ENCODE measurements at regions not wholly inside any gene's neighbourhood (a gene's known extent, or its start where the extent isn't known, plus 50 kb on each side); places are given as distances from the start of the nearest gene placed in this dataset.

DNA sequence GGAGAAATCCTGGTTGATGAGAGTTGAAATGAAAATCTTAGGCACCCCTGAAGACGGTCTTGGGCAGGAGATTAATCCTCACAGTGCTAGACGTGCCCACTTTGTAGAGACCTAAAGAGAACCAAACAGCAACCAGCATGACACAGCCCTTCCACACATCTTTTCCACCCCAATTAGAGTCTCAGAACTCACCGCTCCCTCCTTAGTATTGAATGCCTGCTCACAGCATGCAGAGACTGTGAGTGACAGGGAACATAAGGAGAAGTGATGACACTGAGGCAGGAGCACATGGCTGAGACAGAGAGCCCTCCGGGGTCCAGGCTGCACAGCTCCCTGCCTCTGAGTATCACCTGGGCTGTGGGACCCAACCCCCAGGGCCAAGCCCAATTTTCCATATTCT is 367.6 kb downstream of the EIPR1 start:
- no peaks in the 10 kb centered on the region for H3K79me1 ChIP-seq (ENCODE audit: low read depth in 1 of 2, low read length in 2 of 2)
- no peak overlapping the region for H4K91ac ChIP-seq (ENCODE audit: insufficient read depth, low read depth, low read length)
- no peak overlapping the region for H2BK120ac ChIP-seq (ENCODE audit: low read depth, low read length)
- H3K9ac ChIP-seq (ENCODE audit: low read depth, low read length): no peak overlapping the region
- ChIA-PET CTCF (no interaction called here), POLR2A (ENCODE audit: unreplicated experiment) (no interaction called here)
- H4K8ac ChIP-seq (ENCODE audit: low read depth in 2 of 2, low read length in 2 of 2): no peak overlapping the region
- no peak overlapping the region for H3K56ac ChIP-seq (ENCODE audit: extremely low read depth, insufficient read depth, low read length)
- H2BK15ac ChIP-seq (ENCODE audit: low read depth, low read length): no peak overlapping the region
- H4K5ac ChIP-seq (ENCODE audit: low read depth, low read length): no peak overlapping the region
- H3K9me3 ChIP-seq (ENCODE audit: control insufficient read depth, insufficient read depth, low read length): peaks cover 32% of the 10 kb centered on the region
- no peak overlapping the region for H2BK5ac ChIP-seq (ENCODE audit: low read depth, low read length, poor library complexity, severe bottlenecking)
- no TSS peak for BruUV-seq (replicated peaks)
- H3K23ac ChIP-seq (ENCODE audit: low read depth, low read length): no peak overlapping the region
- no peak overlapping the region for H3K27ac ChIP-seq (ENCODE audit: insufficient read depth, low read length)
- no peak overlapping the region for H3K4me3 ChIP-seq (ENCODE audit: insufficient read depth, low read depth, low read length)
- no peak for TF ChIP-seq MAFK (IDR thresholded peaks at IDR 0.05; ENCODE audit: low read depth, low read length)
- TF ChIP-seq, protein P1, sequence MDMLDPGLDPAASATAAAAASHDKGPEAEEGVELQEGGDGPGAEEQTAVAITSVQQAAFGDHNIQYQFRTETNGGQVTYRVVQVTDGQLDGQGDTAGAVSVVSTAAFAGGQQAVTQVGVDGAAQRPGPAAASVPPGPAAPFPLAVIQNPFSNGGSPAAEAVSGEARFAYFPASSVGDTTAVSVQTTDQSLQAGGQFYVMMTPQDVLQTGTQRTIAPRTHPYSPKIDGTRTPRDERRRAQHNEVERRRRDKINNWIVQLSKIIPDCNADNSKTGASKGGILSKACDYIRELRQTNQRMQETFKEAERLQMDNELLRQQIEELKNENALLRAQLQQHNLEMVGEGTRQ (IDR thresholded peaks at IDR 0.05; ENCODE audit: low read depth, low read length): no peak
- no peak for TF ChIP-seq NFE2L2 (IDR thresholded peaks at IDR 0.05; ENCODE audit: low read depth, low read length)
- TF ChIP-seq RCOR1 (IDR thresholded peaks at IDR 0.05; ENCODE audit: insufficient replicate concordance, low read length): no peak
- TF ChIP-seq, protein P2, sequence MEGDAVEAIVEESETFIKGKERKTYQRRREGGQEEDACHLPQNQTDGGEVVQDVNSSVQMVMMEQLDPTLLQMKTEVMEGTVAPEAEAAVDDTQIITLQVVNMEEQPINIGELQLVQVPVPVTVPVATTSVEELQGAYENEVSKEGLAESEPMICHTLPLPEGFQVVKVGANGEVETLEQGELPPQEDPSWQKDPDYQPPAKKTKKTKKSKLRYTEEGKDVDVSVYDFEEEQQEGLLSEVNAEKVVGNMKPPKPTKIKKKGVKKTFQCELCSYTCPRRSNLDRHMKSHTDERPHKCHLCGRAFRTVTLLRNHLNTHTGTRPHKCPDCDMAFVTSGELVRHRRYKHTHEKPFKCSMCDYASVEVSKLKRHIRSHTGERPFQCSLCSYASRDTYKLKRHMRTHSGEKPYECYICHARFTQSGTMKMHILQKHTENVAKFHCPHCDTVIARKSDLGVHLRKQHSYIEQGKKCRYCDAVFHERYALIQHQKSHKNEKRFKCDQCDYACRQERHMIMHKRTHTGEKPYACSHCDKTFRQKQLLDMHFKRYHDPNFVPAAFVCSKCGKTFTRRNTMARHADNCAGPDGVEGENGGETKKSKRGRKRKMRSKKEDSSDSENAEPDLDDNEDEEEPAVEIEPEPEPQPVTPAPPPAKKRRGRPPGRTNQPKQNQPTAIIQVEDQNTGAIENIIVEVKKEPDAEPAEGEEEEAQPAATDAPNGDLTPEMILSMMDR (conservative IDR thresholded peaks at IDR 0.05; ENCODE audit: low read depth, low read length): no peak
- TF ChIP-seq, protein P3, sequence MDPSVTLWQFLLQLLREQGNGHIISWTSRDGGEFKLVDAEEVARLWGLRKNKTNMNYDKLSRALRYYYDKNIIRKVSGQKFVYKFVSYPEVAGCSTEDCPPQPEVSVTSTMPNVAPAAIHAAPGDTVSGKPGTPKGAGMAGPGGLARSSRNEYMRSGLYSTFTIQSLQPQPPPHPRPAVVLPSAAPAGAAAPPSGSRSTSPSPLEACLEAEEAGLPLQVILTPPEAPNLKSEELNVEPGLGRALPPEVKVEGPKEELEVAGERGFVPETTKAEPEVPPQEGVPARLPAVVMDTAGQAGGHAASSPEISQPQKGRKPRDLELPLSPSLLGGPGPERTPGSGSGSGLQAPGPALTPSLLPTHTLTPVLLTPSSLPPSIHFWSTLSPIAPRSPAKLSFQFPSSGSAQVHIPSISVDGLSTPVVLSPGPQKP (IDR thresholded peaks at IDR 0.05; ENCODE audit: borderline replicate concordance, low read depth, low read length): no peak
- no peak for TF ChIP-seq MXI1 (IDR thresholded peaks at IDR 0.05; ENCODE audit: borderline replicate concordance, low read depth, low read length)
- no peak for TF ChIP-seq BHLHE40 (IDR thresholded peaks at IDR 0.05; ENCODE audit: low read depth, low read length)
- TF ChIP-seq CEBPB (IDR thresholded peaks at IDR 0.05; ENCODE audit: low read depth, low read length): no peak
- TF ChIP-seq POLR2A (IDR thresholded peaks at IDR 0.05; ENCODE audit: low read depth, low read length): no peak
- no peak for TF ChIP-seq MAZ (IDR thresholded peaks at IDR 0.05; ENCODE audit: borderline replicate concordance, low read depth, low read length)
- TF ChIP-seq RFX5 (IDR thresholded peaks at IDR 0.05; ENCODE audit: low read depth, low read length): no peak
- TF ChIP-seq RAD21 (IDR thresholded peaks at IDR 0.05; ENCODE audit: low read length): no peak
- no peak for TF ChIP-seq CHD1 (IDR thresholded peaks at IDR 0.05; ENCODE audit: low read depth, low read length)
- no peak for TF ChIP-seq SMC3 (IDR thresholded peaks at IDR 0.05; ENCODE audit: low read depth, low read length)
- dilution Hi-C loops (cut with HindIII; ENCODE audit: low sequenced_read_pairs, unreplicated experiment): no loop called here
- DNase-seq (no peak), ATAC-seq (ENCODE audit: low read depth) (no peak)
- no peak overlapping the region for H2AK5ac ChIP-seq (ENCODE audit: low read depth, low read length)
- H2AK9ac ChIP-seq (replicated peaks; ENCODE audit: low read depth, low read length, poor library complexity): no peak overlapping the region
- no peaks in the 10 kb centered on the region for H3K4me1 ChIP-seq (ENCODE audit: control insufficient read depth, insufficient read depth, low read length)
- H3K4ac ChIP-seq (ENCODE audit: low read depth, low read length): no peak overlapping the region
- H3K14ac ChIP-seq (replicated peaks; ENCODE audit: low read depth, low read length): no peak overlapping the region
- no peak overlapping the region for H2BK20ac ChIP-seq (ENCODE audit: low read depth, low read length)
- intact Hi-C loops (cut with micrococcal nuclease): no loop called here
- no peaks in the 10 kb centered on the region for H3K27me3 ChIP-seq (ENCODE audit: control insufficient read depth, insufficient read depth, low read length)
- H2AFZ ChIP-seq (replicated peaks; ENCODE audit: low read length, poor library complexity): no peak overlapping the region
- H4K20me1 ChIP-seq (ENCODE audit: insufficient read depth, low read length): no peaks in the 10 kb centered on the region
- no peak overlapping the region for H3K4me2 ChIP-seq (ENCODE audit: low read depth, low read length)
- no CpG with 5 or more reads among the region's 4 CpGs for WGBS, 2 experiments (ENCODE audit: extremely low coverage in 2 of 2, insufficient read length in 1 of 2)
- H3K18ac ChIP-seq (ENCODE audit: low read depth, low read length): no peak overlapping the region
- in situ Hi-C loops (cut with MboI; ENCODE audit: low sequenced_read_pairs): no loop called here
- H3K36me3 ChIP-seq (ENCODE audit: control insufficient read depth, insufficient read depth, low read length): no peaks in the 10 kb centered on the region
- no peaks in the 10 kb centered on the region for H3K9me1 ChIP-seq (ENCODE audit: insufficient read depth, low read length)
